Natural killer cell (primary cell): ENCODE measurements at regions not wholly inside any gene's neighbourhood (a gene's known extent, or its start where the extent isn't known, plus 50 kb on each side); places are given as distances from the start of the nearest gene placed in this dataset.
"Not testable (repeated sequence)": the region's sequence is repeated elsewhere in the genome, so short reads cannot be mapped to it uniquely, and the experiment has no call there.

ENCODE experiments used
- ATAC-seq, 3 donors: fragments of 150-1000 bp in 2 of 3; fragments of 200-7000 bp in 1 of 3; cut with Tn5 transposase; 1 replicate in 1 of 3; 2 replicates in 2 of 3; pipeline ENCODE4 v1.10.0; 2021; ENCODE audit warnings: mild to moderate bottlenecking in 2 of 3, moderate library complexity in 2 of 3
- DNase-seq, 2 donors: peaks; one replicate each; pipeline versions ENCODE4 v3.0.0 to v3.0.0-alpha.2; 2013 to 2021; ENCODE audit warnings: mixed read lengths in 1 of 2
- H3K27ac ChIP-seq: one replicate; pipeline ENCODE4 v1.5.1; 2013; ENCODE audit warnings: mild to moderate bottlenecking, low read length
- H3K27me3 ChIP-seq: one replicate; pipeline ENCODE4 v1.6.1; 2013; ENCODE audit warnings: low read length; ENCODE audit not compliant: control insufficient read depth, insufficient read depth
- H3K36me3 ChIP-seq: one replicate; pipeline ENCODE4 v1.6.1; 2013; ENCODE audit warnings: low read length; ENCODE audit not compliant: control insufficient read depth, insufficient read depth
- H3K4me1 ChIP-seq: one replicate; pipeline ENCODE4 v1.6.1; 2013; ENCODE audit warnings: low read length; ENCODE audit not compliant: control insufficient read depth, insufficient read depth
- H3K4me3 ChIP-seq: one replicate; pipeline ENCODE4 v1.5.1; 2013; ENCODE audit warnings: low read length
- H3K9me3 ChIP-seq: one replicate; pipeline ENCODE4 v1.6.1; 2013; ENCODE audit warnings: low read length; ENCODE audit not compliant: control insufficient read depth, insufficient read depth
- H3K27ac Mint-ChIP-seq, 2 donors: one replicate each; pipeline ENCODE4 v1.8.0; 2022; ENCODE audit warnings: mild to moderate bottlenecking in 2 of 2, mixed read lengths in 2 of 2, moderate library complexity in 1 of 2
- H3K27me3 Mint-ChIP-seq, 2 donors: one replicate each; pipeline ENCODE4 v1.8.0; 2022; ENCODE audit warnings: low read depth in 2 of 2, mixed read lengths in 2 of 2
- H3K36me3 Mint-ChIP-seq: one replicate; pipeline ENCODE4 v1.8.0; 2022; ENCODE audit warnings: mixed read lengths
- H3K4me1 Mint-ChIP-seq, 2 donors: one replicate each; pipeline ENCODE4 v1.8.0; 2022; ENCODE audit warnings: mixed read lengths in 2 of 2
- H3K4me3 Mint-ChIP-seq: one replicate; pipeline ENCODE4 v1.8.0; 2022; ENCODE audit warnings: mild to moderate bottlenecking, moderate library complexity, mixed read lengths
- H3K9me3 Mint-ChIP-seq, 2 donors: one replicate each; pipeline ENCODE4 v1.8.0; 2022; ENCODE audit warnings: mixed read lengths in 2 of 2
- whole genome bisulfite sequencing: methylation state at CpG from one replicate; pipeline ENCODE4 v1.1.7; 2013; ENCODE audit warnings: missing lambda C conversion rate; ENCODE audit not compliant: insufficient coverage; 5-methylcytosine and 5-hydroxymethylcytosine counted together
- intact Hi-C: fragments of 100-400 bp; cut with micrococcal nuclease; formaldehyde crosslinking; loops from one replicate; pipeline ENCODE4 v1.14.2; 2022
- TF ChIP-seq, protein P1 (sequence below): fragments of 200-600 bp; IDR thresholded peaks from one replicate; pipeline ENCODE4 v1.8.0; 2022; ENCODE audit warnings: antibody characterized with exemption

- no peaks in the 10 kb centered on the region for H3K9me3 ChIP-seq
- Mint-ChIP-seq H3K4me1 (no peaks in the 10 kb centered on the region), H3K36me3 (no peaks in the 10 kb centered on the region), H3K27ac (no peak overlapping the region), H3K9me3 (no peaks in the 10 kb centered on the region), H3K4me3 (no peak overlapping the region), H3K27me3 (peaks cover 10% of the 10 kb centered on the region in 2 donors)
- no peaks in the 10 kb centered on the region for H3K4me1 ChIP-seq
- H3K4me3 ChIP-seq = no peak overlapping the region
- ATAC-seq (no peak), DNase-seq (no peak)
- H3K27me3 ChIP-seq = no peaks in the 10 kb centered on the region
- TF ChIP-seq, protein P1, sequence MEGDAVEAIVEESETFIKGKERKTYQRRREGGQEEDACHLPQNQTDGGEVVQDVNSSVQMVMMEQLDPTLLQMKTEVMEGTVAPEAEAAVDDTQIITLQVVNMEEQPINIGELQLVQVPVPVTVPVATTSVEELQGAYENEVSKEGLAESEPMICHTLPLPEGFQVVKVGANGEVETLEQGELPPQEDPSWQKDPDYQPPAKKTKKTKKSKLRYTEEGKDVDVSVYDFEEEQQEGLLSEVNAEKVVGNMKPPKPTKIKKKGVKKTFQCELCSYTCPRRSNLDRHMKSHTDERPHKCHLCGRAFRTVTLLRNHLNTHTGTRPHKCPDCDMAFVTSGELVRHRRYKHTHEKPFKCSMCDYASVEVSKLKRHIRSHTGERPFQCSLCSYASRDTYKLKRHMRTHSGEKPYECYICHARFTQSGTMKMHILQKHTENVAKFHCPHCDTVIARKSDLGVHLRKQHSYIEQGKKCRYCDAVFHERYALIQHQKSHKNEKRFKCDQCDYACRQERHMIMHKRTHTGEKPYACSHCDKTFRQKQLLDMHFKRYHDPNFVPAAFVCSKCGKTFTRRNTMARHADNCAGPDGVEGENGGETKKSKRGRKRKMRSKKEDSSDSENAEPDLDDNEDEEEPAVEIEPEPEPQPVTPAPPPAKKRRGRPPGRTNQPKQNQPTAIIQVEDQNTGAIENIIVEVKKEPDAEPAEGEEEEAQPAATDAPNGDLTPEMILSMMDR = no peak
- H3K36me3 ChIP-seq = no peaks in the 10 kb centered on the region
- no peak overlapping the region for H3K27ac ChIP-seq
- intact Hi-C loops = no loop called here
- WGBS = 83% methylated on average over 2 of the region's 3 CpGs
Measured at GRCh38 chr14:76293923-76294322, 82.0 kb upstream of the ESRRB start.

- WGBS = 87% methylated on average over 3 of the region's 3 CpGs
- Histone ChIP-seq H3K36me3 (no peaks in the 10 kb centered on the region), H3K27me3 (no peaks in the 10 kb centered on the region), H3K27ac (no peak overlapping the region), H3K4me3 (no peak overlapping the region), H3K4me1 (no peaks in the 10 kb centered on the region), H3K9me3 (no peaks in the 10 kb centered on the region)
- H3K27ac Mint-ChIP-seq = no peak overlapping the region
- TF ChIP-seq, protein P1 = no peak
- no peaks in the 10 kb centered on the region for H3K9me3 Mint-ChIP-seq
- intact Hi-C loops = no loop called here
- DNase-seq (no peak), ATAC-seq (no peak)
- H3K4me3 Mint-ChIP-seq = no peak overlapping the region
- no peaks in the 10 kb centered on the region for H3K4me1 Mint-ChIP-seq
- H3K36me3 Mint-ChIP-seq = no peaks in the 10 kb centered on the region
- H3K27me3 Mint-ChIP-seq = peaks cover 10 to 19% of the 10 kb centered on the region in 2 donors
Measured at GRCh38 chr14:76294876-76295275, 81.1 kb upstream of the ESRRB start.

- 94% methylated on average over 5 of the region's 5 CpGs for WGBS
- ATAC-seq = no peak
- H3K27ac Mint-ChIP-seq = no peak overlapping the region
Measured at GRCh38 chr14:76298896-76299295, 77.0 kb upstream of the ESRRB start.

GRCh38 chr14:76303188-76303587, 72.7 kb upstream of the ESRRB start:
- H3K36me3 ChIP-seq, H3K27me3 ChIP-seq, DNase-seq, H3K27ac Mint-ChIP-seq, H3K4me3 Mint-ChIP-seq, H3K4me1 ChIP-seq, H3K4me3 ChIP-seq, intact Hi-C loops, ATAC-seq, H3K4me1 Mint-ChIP-seq, H3K9me3 ChIP-seq, H3K27ac ChIP-seq, H3K9me3 Mint-ChIP-seq, H3K36me3 Mint-ChIP-seq: not testable (repeated sequence)
- WGBS = 80% methylated on average over 7 of the region's 7 CpGs
- peaks cover 10 to 43% of the 10 kb centered on the region in 2 donors for H3K27me3 Mint-ChIP-seq

More at GRCh38 chr14:76298896-76299295, 77.0 kb upstream of the ESRRB start:
- Histone ChIP-seq H3K9me3 (no peaks in the 10 kb centered on the region), H3K4me3 (no peak overlapping the region), H3K36me3 (no peaks in the 10 kb centered on the region), H3K27ac (no peak overlapping the region), H3K4me1 (no peaks in the 10 kb centered on the region), H3K27me3 (no peaks in the 10 kb centered on the region)
- Mint-ChIP-seq H3K9me3 (no peaks in the 10 kb centered on the region), H3K4me1 (no peaks in the 10 kb centered on the region), H3K36me3 (no peaks in the 10 kb centered on the region), H3K4me3 (no peak overlapping the region), H3K27me3 (peaks cover 7 to 19% of the 10 kb centered on the region in 2 donors)
- intact Hi-C loops = no loop called here
- no peak for DNase-seq
- TF ChIP-seq, protein P1 = no peak
